GM23338 (cell line): ENCODE measurements at regions not wholly inside any gene's neighbourhood (a gene's known extent, or its start where the extent isn't known, plus 50 kb on each side); places are given as distances from the start of the nearest gene placed in this dataset.

ENCODE experiments used
- ATAC-seq: fragments of 200-7000 bp; cut with Tn5 transposase; 3 replicates; pipeline ENCODE4 v1.9.1; 2020
- DNase-seq: peaks from one replicate; pipeline ENCODE4 v3.0.0-alpha.2; 2015; ENCODE audit warnings: low spot score
- H2AFZ ChIP-seq: fragments of 200-600 bp; sonication (generic); 2 replicates; pipeline ENCODE4 v1.8.0; 2016; ENCODE audit warnings: antibody characterized with exemption, mild to moderate bottlenecking, moderate library complexity
- H3F3A ChIP-seq: fragments of 200-600 bp; sonication (generic); replicated peaks from 2 replicates; pipeline ENCODE4 v1.8.0; 2017; ENCODE audit warnings: antibody characterized with exemption, mixed run types, low read depth
- H3K27ac ChIP-seq: fragments of 200-600 bp; sonication (generic); 2 replicates; pipeline ENCODE4 v1.6.1; 2016; ENCODE audit warnings: low read depth
- H3K27me3 ChIP-seq: fragments of 200-600 bp; sonication (generic); 2 replicates; pipeline ENCODE4 v1.8.0; 2016; ENCODE audit warnings: mild to moderate bottlenecking, mixed run types, moderate library complexity; ENCODE audit not compliant: insufficient read depth
- H3K36me3 ChIP-seq: fragments of 200-600 bp; sonication (generic); 2 replicates; pipeline ENCODE4 v1.8.0; 2016; ENCODE audit warnings: mild to moderate bottlenecking; ENCODE audit not compliant: insufficient read depth
- H3K4me1 ChIP-seq: fragments of 200-600 bp; sonication (generic); 2 replicates; pipeline ENCODE4 v1.8.0; 2016; ENCODE audit warnings: mild to moderate bottlenecking, moderate library complexity; ENCODE audit not compliant: insufficient read depth
- H3K4me2 ChIP-seq: fragments of 200-600 bp; sonication (generic); 2 replicates; pipeline ENCODE4 v1.7.1; 2017; ENCODE audit warnings: mixed run types
- H3K4me3 ChIP-seq: fragments of 200-600 bp; sonication (generic); 2 replicates; pipeline ENCODE4 v1.6.1; 2016; ENCODE audit warnings: mixed run types
- H3K79me2 ChIP-seq: fragments of 200-600 bp; sonication (generic); replicated peaks from 2 replicates; pipeline ENCODE4 v1.8.0; 2017; ENCODE audit warnings: mild to moderate bottlenecking; ENCODE audit not compliant: insufficient read depth
- H3K9me2 ChIP-seq: fragments of 200-600 bp; sonication (generic); 2 replicates; pipeline ENCODE4 v1.8.0; 2017; ENCODE audit not compliant: insufficient read depth
- H4K20me1 ChIP-seq: fragments of 200-600 bp; sonication (generic); replicated peaks from 2 replicates; pipeline ENCODE4 v1.8.0; 2017; ENCODE audit warnings: mild to moderate bottlenecking; ENCODE audit not compliant: insufficient read depth
- H3K27ac Mint-ChIP-seq: 2 replicates; pipeline ENCODE4 v1.8.0; 2020; ENCODE audit warnings: inconsistent platforms, mild to moderate bottlenecking, moderate library complexity, mixed read lengths
- H3K27me3 Mint-ChIP-seq: 3 replicates; pipeline ENCODE4 v1.8.0; 2022; ENCODE audit warnings: low read depth, mild to moderate bottlenecking, moderate library complexity, mixed read lengths, inconsistent platforms; ENCODE audit not compliant: insufficient read depth, poor library complexity
- H3K36me3 Mint-ChIP-seq: 3 replicates; pipeline ENCODE4 v1.8.0; 2021; ENCODE audit warnings: low read depth, mild to moderate bottlenecking, inconsistent platforms, moderate library complexity, mixed read lengths
- H3K4me1 Mint-ChIP-seq: 3 replicates; pipeline ENCODE4 v1.8.0; 2020; ENCODE audit warnings: mild to moderate bottlenecking, inconsistent platforms, mixed read lengths
- H3K4me3 Mint-ChIP-seq: 3 replicates; pipeline ENCODE4 v1.8.0; 2021; ENCODE audit warnings: moderate library complexity, mild to moderate bottlenecking, inconsistent platforms, mixed read lengths
- H3K9me3 Mint-ChIP-seq: 3 replicates; pipeline ENCODE4 v1.8.0; 2020; ENCODE audit warnings: moderate library complexity, mild to moderate bottlenecking, inconsistent platforms, mixed read lengths
- CREB1 ChIP-seq: fragments of 250-450 bp; sonication (Bioruptor Pico); IDR thresholded peaks from 2 replicates; pipeline ENCODE4 v1.5.0; 2020; ENCODE audit warnings: low read depth, mild to moderate bottlenecking, moderate library complexity
- EZH2 ChIP-seq: fragments of 200-600 bp; sonication (generic); IDR thresholded peaks from one replicate; pipeline ENCODE4 v1.8.0; 2017; ENCODE audit warnings: antibody characterized with exemption, mild to moderate bottlenecking, low read depth; ENCODE audit not compliant: unreplicated experiment
- EZH2phosphoT487 ChIP-seq: fragments of 200-600 bp; sonication (generic); IDR thresholded peaks from one replicate; pipeline ENCODE4 v1.8.1; 2018; ENCODE audit warnings: antibody characterized with exemption; ENCODE audit not compliant: unreplicated experiment
- JUNB ChIP-seq: IDR thresholded peaks from one replicate; pipeline ENCODE4 v1.6.1; 2016; ENCODE audit warnings: antibody characterized with exemption; ENCODE audit not compliant: unreplicated experiment
- NANOG ChIP-seq: IDR thresholded peaks from 2 replicates; pipeline ENCODE4 v1.6.1; 2016; ENCODE audit warnings: antibody characterized with exemption, borderline replicate concordance
- POLR2AphosphoS5 ChIP-seq: IDR thresholded peaks from 2 replicates; pipeline ENCODE4 v1.6.1; 2016; ENCODE audit warnings: antibody characterized with exemption, low read depth
- STAT1 ChIP-seq: IDR thresholded peaks from one replicate; pipeline ENCODE4 v1.6.1; 2016; ENCODE audit warnings: antibody characterized with exemption; ENCODE audit not compliant: unreplicated experiment
- ZNF114 ChIP-seq: fragments of 250-450 bp; sonication (Bioruptor Pico); IDR thresholded peaks from 2 replicates; pipeline ENCODE4 v1.5.0; 2020; ENCODE audit warnings: mild to moderate bottlenecking, moderate library complexity
- ZNF331 ChIP-seq: fragments of 250-450 bp; sonication (Bioruptor Pico); IDR thresholded peaks from 2 replicates; pipeline ENCODE4 v1.5.0; 2020; ENCODE audit warnings: low read depth, mild to moderate bottlenecking, moderate library complexity
- TF ChIP-seq, protein P1 (sequence below): fragments of 250-450 bp; sonication (Bioruptor Pico); IDR thresholded peaks from 2 replicates; pipeline ENCODE4 v1.5.0; 2020; ENCODE audit warnings: mild to moderate bottlenecking, moderate library complexity
- TF ChIP-seq, protein P2 (sequence below): IDR thresholded peaks from one replicate; pipeline ENCODE4 v1.6.1; 2018; ENCODE audit warnings: antibody characterized with exemption; ENCODE audit not compliant: unreplicated experiment
- TF ChIP-seq, protein P3 (sequence below): IDR thresholded peaks from 2 replicates; pipeline ENCODE4 v1.6.1; 2016; ENCODE audit warnings: antibody characterized with exemption

DNA sequence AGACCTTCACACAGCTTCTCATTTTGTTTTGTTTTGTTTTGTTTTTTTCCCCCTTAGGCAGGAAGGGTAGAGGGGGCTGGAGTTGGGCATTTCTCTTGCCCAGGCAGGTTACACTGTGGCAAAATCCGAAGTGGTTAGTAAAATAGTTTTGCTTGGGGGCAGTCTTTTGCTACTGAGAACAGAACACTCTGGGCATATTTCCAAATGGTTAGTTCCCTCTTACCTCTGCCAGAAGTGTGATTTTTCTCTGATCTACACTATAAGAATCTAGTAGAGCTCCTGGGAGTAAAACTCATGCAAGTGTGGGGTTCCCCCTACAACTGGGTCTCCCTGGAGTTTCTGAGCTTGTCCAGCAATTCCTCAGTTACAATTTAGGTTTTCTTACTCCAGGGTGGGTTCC lies 61.7 kb downstream of the NPS start:
- Histone ChIP-seq H3F3A (no peaks in the 10 kb centered on the region), H3K27me3 (no peaks in the 10 kb centered on the region), H4K20me1 (no peaks in the 10 kb centered on the region), H3K4me1 (peaks cover 9% of the 10 kb centered on the region), H3K36me3 (no peaks in the 10 kb centered on the region), H3K27ac (no peak overlapping the region), H3K4me2 (no peak overlapping the region), H2AFZ (no peak overlapping the region), H3K79me2 (no peaks in the 10 kb centered on the region), H3K4me3 (no peak overlapping the region), H3K9me2 (no peaks in the 10 kb centered on the region)
- Mint-ChIP-seq H3K4me3 (no peak overlapping the region), H3K27ac (no peak overlapping the region), H3K36me3 (no peaks in the 10 kb centered on the region; the same call in 2 of the 3 replicates), H3K27me3 (peaks cover 2% of the 10 kb centered on the region), H3K9me3 (peaks cover 18% of the 10 kb centered on the region), H3K4me1 (peaks cover 7% of the 10 kb centered on the region)
- ATAC-seq = no peak
- DNase-seq = no peak
- TF ChIP-seq POLR2AphosphoS5 (no peak), EZH2 (no peak), EZH2phosphoT487 (no peak), ZNF331 (CRISPR knock-in tag) (no peak), NANOG (no peak), JUNB (no peak), ZNF114 (CRISPR knock-in tag) (no peak), CREB1 (CRISPR knock-in tag) (no peak), STAT1 (no peak)
- TF ChIP-seq, protein P1, sequence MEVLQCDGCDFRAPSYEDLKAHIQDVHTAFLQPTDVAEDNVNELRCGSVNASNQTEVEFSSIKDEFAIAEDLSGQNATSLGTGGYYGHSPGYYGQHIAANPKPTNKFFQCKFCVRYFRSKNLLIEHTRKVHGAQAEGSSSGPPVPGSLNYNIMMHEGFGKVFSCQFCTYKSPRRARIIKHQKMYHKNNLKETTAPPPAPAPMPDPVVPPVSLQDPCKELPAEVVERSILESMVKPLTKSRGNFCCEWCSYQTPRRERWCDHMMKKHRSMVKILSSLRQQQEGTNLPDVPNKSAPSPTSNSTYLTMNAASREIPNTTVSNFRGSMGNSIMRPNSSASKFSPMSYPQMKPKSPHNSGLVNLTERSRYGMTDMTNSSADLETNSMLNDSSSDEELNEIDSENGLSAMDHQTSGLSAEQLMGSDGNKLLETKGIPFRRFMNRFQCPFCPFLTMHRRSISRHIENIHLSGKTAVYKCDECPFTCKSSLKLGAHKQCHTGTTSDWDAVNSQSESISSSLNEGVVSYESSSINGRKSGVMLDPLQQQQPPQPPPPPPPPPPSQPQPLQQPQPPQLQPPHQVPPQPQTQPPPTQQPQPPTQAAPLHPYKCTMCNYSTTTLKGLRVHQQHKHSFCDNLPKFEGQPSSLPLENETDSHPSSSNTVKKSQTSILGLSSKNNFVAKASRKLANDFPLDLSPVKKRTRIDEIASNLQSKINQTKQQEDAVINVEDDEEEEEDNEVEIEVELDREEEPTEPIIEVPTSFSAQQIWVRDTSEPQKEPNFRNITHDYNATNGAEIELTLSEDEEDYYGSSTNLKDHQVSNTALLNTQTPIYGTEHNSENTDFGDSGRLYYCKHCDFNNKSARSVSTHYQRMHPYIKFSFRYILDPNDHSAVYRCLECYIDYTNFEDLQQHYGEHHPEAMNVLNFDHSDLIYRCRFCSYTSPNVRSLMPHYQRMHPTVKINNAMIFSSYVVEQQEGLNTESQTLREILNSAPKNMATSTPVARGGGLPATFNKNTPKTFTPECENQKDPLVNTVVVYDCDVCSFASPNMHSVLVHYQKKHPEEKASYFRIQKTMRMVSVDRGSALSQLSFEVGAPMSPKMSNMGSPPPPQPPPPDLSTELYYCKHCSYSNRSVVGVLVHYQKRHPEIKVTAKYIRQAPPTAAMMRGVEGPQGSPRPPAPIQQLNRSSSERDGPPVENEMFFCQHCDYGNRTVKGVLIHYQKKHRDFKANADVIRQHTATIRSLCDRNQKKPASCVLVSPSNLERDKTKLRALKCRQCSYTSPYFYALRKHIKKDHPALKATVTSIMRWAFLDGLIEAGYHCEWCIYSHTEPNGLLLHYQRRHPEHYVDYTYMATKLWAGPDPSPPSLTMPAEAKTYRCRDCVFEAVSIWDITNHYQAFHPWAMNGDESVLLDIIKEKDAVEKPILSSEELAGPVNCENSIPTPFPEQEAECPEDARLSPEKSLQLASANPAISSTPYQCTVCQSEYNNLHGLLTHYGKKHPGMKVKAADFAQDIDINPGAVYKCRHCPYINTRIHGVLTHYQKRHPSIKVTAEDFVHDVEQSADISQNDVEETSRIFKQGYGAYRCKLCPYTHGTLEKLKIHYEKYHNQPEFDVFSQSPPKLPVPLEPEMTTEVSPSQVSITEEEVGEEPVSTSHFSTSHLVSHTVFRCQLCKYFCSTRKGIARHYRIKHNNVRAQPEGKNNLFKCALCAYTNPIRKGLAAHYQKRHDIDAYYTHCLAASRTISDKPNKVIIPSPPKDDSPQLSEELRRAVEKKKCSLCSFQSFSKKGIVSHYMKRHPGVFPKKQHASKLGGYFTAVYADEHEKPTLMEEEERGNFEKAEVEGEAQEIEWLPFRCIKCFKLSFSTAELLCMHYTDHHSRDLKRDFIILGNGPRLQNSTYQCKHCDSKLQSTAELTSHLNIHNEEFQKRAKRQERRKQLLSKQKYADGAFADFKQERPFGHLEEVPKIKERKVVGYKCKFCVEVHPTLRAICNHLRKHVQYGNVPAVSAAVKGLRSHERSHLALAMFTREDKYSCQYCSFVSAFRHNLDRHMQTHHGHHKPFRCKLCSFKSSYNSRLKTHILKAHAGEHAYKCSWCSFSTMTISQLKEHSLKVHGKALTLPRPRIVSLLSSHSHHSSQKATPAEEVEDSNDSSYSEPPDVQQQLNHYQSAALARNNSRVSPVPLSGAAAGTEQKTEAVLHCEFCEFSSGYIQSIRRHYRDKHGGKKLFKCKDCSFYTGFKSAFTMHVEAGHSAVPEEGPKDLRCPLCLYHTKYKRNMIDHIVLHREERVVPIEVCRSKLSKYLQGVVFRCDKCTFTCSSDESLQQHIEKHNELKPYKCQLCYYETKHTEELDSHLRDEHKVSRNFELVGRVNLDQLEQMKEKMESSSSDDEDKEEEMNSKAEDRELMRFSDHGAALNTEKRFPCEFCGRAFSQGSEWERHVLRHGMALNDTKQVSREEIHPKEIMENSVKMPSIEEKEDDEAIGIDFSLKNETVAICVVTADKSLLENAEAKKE (CRISPR knock-in tag) = no peak
- TF ChIP-seq, protein P2, sequence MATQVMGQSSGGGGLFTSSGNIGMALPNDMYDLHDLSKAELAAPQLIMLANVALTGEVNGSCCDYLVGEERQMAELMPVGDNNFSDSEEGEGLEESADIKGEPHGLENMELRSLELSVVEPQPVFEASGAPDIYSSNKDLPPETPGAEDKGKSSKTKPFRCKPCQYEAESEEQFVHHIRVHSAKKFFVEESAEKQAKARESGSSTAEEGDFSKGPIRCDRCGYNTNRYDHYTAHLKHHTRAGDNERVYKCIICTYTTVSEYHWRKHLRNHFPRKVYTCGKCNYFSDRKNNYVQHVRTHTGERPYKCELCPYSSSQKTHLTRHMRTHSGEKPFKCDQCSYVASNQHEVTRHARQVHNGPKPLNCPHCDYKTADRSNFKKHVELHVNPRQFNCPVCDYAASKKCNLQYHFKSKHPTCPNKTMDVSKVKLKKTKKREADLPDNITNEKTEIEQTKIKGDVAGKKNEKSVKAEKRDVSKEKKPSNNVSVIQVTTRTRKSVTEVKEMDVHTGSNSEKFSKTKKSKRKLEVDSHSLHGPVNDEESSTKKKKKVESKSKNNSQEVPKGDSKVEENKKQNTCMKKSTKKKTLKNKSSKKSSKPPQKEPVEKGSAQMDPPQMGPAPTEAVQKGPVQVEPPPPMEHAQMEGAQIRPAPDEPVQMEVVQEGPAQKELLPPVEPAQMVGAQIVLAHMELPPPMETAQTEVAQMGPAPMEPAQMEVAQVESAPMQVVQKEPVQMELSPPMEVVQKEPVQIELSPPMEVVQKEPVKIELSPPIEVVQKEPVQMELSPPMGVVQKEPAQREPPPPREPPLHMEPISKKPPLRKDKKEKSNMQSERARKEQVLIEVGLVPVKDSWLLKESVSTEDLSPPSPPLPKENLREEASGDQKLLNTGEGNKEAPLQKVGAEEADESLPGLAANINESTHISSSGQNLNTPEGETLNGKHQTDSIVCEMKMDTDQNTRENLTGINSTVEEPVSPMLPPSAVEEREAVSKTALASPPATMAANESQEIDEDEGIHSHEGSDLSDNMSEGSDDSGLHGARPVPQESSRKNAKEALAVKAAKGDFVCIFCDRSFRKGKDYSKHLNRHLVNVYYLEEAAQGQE = no peak
- TF ChIP-seq, protein P3, sequence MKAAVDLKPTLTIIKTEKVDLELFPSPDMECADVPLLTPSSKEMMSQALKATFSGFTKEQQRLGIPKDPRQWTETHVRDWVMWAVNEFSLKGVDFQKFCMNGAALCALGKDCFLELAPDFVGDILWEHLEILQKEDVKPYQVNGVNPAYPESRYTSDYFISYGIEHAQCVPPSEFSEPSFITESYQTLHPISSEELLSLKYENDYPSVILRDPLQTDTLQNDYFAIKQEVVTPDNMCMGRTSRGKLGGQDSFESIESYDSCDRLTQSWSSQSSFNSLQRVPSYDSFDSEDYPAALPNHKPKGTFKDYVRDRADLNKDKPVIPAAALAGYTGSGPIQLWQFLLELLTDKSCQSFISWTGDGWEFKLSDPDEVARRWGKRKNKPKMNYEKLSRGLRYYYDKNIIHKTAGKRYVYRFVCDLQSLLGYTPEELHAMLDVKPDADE = no peak
